ENCODE measurements at regions not wholly inside any gene's neighbourhood (a gene's known extent, or its start where the extent isn't known, plus 50 kb on each side); places are given as distances from the start of the nearest gene placed in this dataset.
"Not testable (repeated sequence)": the region's sequence is repeated elsewhere in the genome, so short reads cannot be mapped to it uniquely, and the experiment has no call there.

DNA sequence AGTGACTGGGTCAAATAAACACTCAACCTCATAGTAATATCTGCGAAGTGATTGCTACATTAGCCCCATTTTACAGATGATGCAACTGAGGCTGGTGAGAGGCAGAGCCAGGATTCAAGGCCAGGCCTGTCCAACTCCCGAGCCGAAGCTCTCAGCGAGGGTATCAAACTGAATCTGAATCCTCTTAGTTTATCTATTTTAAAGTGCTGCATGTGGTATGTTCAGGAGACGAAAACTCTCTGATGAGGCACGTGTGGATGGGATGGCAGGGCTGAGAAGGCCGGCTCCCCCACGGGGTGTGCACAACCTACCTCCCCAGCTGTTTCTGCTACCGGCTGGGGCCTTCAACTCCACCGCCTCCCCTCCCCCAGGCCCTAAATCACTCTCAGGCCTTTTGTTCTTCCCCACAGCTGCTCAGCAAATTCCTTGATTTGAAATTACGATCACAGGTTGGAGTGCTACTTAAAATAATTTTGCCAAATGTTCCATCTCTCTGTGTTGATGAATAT lies 171.8 kb downstream of the TOMM20 start:
- H3K4me1 Mint-ChIP-seq, result peaks cover 64% of the 10 kb centered on the region

DNA sequence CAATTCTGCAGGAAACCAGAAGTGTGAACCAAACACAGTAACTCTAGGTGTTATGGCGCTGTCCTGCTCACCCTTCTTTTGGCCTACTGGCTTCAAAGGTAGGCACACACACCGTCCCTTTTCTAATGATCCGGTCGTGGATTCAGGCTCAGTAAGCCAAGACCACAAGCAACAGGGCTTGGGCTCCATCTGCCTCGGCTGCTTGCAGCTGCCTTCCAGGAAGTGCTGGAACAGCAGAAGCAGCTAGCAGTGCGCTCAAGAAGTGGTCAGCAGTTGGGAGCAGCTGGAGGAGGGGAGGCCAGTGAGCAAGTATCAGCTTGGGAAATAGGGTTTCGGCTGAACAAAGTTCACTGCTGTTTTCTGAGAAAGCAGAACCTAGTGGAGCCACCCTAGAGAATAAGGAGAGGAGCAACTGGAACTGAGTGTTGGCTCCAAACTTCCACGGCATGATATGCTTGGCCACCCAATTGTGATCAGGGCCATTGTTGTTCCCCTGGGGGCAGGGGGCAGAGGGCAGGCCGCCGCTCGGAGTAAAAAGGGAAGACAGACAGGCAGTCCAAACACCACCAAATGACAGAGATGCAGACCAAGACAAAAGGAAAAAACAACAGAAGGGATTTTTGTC lies 173.4 kb downstream of the TOMM20 start:
- peak overlapping the region; percentile 81 for H3K27ac Mint-ChIP-seq
- DNase-seq (ENCODE audit: low spot score in 2 of 2) (no peak), ATAC-seq (peak; percentile 45)
- H3K4me3 Mint-ChIP-seq, result peak overlapping the region; percentile 52
- H3K4me1 Mint-ChIP-seq, result peaks cover 47% of the 10 kb centered on the region
- peaks cover 5% of the 10 kb centered on the region for H3K36me3 Mint-ChIP-seq
- H3K9me3 Mint-ChIP-seq, result no peaks in the 10 kb centered on the region

More for the DNA sequence above, 171.8 kb downstream of the TOMM20 start:
- H3K9me3 Mint-ChIP-seq, result no peaks in the 10 kb centered on the region
- peaks cover 5% of the 10 kb centered on the region for H3K36me3 Mint-ChIP-seq
- ATAC-seq (no peak), DNase-seq (ENCODE audit: low spot score in 2 of 2) (no peak)
- H3K4me3 Mint-ChIP-seq, result no peak overlapping the region
- H3K27ac Mint-ChIP-seq, result no peak overlapping the region

DNA sequence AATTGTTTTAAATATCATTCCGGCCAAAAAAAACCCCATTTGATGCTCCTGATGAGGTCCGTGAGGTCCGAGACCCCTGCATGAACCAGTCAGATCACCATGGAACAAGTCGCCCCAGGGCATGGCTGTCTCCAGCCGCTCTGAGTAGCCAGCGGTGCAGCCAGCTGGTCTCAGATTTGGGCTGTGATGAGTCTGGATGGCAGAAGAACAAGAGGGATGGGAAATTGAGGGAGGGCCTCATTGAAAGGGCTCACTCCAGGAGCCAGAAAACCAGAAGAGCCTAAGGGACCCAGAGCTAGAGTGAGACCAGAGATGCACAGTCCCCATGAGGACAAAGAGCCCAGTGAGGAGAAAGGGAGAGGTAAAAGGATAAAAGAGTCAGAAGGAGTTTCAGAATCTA lies 174.0 kb downstream of the TOMM20 start:
- Mint-ChIP-seq H3K36me3 (peaks cover 5% of the 10 kb centered on the region), H3K27ac (peak overlapping the region; percentile 81), H3K4me1 (peaks cover 41% of the 10 kb centered on the region), H3K4me3 (peak overlapping the region; percentile 52), H3K9me3 (no peaks in the 10 kb centered on the region)
- no peak for ATAC-seq
- no peak for DNase-seq (ENCODE audit: low spot score in 2 of 2)

DNA sequence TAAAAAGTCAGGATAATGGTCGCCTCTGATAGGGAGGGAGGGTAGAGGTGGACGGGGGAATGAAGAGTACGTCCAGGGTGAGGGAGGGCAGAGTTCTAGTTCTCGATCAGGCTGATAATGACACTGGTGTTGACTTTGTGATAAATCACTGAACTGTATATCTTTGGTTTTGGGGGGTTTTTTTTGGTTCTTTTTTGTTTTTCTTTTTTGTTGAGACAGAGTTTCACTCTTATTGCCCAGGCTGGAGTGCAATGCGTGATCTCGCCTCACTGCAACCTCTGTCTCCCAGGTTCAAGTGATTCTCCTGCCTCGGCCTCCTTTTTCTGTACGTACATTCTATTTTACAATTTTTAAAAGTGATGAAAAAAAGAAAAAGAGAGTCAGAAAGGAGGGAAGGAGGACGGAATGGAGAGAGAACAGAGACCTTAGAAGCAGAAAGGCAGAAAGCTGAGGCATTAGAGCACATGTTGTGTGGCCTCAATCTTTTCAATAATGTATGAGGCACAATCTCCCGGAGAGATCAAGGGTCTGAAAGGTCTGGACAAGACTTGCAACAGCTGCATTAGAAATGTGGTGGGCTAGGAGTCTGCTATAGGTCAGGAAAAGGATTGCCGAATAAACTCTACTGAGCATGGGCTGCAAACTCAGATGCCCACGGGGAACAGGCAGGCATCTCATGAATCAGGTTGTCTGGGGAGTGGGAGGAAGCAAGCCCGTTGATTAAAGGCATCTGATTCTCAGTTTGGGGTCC lies 174.8 kb downstream of the TOMM20 start:
- peaks cover 6% of the 10 kb centered on the region for H3K9me3 Mint-ChIP-seq
- no peak for DNase-seq (ENCODE audit: low spot score in 2 of 2)
- H3K27ac Mint-ChIP-seq, result no peak overlapping the region
- peaks cover 34% of the 10 kb centered on the region for H3K4me1 Mint-ChIP-seq
- no peak for ATAC-seq
- H3K36me3 Mint-ChIP-seq, result peaks cover under 1% of the 10 kb centered on the region
- H3K4me3 Mint-ChIP-seq, result no peak overlapping the region

DNA sequence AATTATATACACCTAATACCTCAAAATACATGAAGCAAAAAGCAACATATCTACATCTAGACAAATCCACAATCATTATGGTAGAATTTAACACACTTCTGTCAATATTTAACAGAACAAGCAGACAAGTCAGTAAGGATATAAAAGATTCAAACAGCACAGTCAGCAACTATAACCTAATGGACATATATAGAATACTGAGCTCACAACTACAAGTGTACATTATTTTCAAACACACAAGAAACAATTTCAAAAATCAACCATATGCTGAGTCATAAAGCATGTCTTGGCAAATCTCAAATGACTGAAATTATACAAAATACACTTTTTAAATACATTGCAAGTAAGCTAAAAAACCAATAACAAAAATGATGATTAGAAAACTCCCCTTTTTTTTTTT lies 178.0 kb downstream of the TOMM20 start:
- peaks cover 6% of the 10 kb centered on the region for H3K9me3 Mint-ChIP-seq
- peaks cover 24% of the 10 kb centered on the region for H3K4me1 Mint-ChIP-seq
- H3K4me3 Mint-ChIP-seq, result no peak overlapping the region
- no peaks in the 10 kb centered on the region for H3K36me3 Mint-ChIP-seq
- DNase-seq (ENCODE audit: low spot score in 2 of 2) (no peak), ATAC-seq (no peak)
- H3K27ac Mint-ChIP-seq, result no peak overlapping the region

DNA sequence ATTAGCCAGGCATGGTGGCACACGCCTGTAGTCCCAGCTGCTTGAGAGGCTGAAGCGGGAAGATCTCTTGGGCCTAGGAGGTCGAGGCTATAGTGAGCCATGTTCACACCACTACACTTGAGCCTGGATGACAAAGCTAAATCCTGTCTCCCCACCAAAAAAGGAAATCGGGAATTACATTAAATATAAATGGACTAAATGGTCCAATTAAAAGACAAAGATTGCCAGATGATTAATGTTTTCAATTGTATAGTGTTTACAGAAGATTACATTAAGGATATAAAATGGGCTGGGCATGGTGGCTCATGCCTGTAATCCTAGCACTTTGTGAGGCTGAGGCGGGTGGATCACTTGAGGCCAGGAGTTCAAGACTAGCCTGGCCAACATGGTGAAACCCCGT lies 179.1 kb downstream of the TOMM20 start:
- not testable (repeated sequence) for H3K36me3 Mint-ChIP-seq, ATAC-seq

DNA sequence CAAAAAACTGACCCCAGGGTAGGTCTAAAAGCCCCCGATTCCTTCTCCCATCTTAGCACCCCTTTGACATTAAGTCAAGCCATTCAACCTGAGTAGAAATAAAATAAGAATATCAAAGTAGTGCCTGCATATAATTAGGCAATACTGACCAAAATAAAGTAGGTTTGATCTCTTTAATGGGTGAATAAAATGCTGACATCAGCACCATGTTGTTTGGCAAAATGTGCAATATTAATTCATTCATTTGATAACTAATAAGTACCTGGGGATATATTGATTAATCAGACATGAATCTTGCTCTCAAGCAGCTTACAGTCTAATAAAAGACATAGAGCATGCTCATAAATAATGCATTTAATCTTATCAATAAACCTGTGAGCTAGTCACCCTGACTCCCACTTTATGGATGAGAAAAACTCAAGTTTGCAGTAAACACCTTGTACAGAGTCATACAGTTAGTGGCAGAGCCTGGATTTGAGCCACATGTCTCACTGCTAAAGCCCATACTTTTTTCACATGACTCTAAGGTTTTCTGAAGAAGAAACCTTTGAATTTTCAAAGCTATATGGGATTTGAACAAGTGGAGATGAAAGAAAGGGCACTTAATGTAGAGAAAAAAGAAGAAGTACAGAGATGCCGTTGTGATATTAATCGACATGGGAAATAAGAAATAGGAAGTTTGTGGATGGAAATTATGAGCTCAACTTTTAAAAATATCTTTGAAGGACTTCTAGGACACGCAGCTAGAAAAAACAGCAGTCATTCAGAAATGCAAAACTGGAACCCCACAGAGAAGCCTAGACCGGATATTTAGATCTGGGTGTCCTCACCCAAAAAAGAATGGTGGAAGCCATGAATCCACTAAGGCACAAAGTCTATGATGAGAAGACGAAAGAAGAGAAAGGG lies 183.9 kb downstream of the TOMM20 start:
- ATAC-seq, result no peak
- Mint-ChIP-seq H3K27ac (peak overlapping the region; percentile 44), H3K4me3 (no peak overlapping the region), H3K4me1 (peaks cover 10% of the 10 kb centered on the region), H3K36me3 (no peaks in the 10 kb centered on the region), H3K9me3 (peaks cover 10% of the 10 kb centered on the region)
- no peak for DNase-seq (ENCODE audit: low spot score in 2 of 2)

More for the DNA sequence above, 179.1 kb downstream of the TOMM20 start:
- H3K9me3 Mint-ChIP-seq; H3K4me3 Mint-ChIP-seq; H3K27ac Mint-ChIP-seq; DNase-seq (ENCODE audit: low spot score in 2 of 2): not testable (repeated sequence)
- H3K4me1 Mint-ChIP-seq, result peaks cover 24% of the 10 kb centered on the region

DNA sequence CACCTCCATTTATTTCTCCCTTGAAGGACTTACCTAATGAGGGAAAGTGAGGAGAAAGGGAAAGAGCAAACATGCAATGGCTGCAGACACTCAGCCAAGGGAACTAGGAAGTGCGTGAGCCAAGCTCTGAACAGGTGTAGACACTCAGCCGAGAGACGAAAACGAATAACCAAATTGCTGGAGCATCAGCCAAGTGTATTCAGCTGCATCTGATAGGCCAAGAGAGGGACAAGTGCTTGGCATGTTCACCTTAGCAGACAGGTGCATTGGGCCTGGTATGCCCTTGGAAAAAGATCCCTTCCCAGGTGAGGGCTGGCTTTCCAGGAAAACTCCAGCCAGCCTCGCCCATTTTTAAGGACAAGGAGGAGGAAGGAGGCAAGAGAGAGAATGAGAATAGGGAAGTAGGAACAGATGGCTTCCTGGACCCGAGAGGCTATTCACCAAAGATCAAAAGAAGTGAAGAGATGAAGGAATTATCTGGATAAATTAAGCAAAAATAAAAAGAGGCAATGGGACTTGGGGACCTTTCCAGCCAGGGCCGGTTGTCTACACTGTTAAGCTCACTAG lies 184.7 kb downstream of the TOMM20 start:
- H3K4me1 Mint-ChIP-seq, result peaks cover 10% of the 10 kb centered on the region
- H3K9me3 Mint-ChIP-seq, result peaks cover 4% of the 10 kb centered on the region
- ATAC-seq (no peak), DNase-seq (ENCODE audit: low spot score in 2 of 2) (no peak)
- no peak overlapping the region for H3K27ac Mint-ChIP-seq
- no peaks in the 10 kb centered on the region for H3K36me3 Mint-ChIP-seq
- no peak overlapping the region for H3K4me3 Mint-ChIP-seq

DNA sequence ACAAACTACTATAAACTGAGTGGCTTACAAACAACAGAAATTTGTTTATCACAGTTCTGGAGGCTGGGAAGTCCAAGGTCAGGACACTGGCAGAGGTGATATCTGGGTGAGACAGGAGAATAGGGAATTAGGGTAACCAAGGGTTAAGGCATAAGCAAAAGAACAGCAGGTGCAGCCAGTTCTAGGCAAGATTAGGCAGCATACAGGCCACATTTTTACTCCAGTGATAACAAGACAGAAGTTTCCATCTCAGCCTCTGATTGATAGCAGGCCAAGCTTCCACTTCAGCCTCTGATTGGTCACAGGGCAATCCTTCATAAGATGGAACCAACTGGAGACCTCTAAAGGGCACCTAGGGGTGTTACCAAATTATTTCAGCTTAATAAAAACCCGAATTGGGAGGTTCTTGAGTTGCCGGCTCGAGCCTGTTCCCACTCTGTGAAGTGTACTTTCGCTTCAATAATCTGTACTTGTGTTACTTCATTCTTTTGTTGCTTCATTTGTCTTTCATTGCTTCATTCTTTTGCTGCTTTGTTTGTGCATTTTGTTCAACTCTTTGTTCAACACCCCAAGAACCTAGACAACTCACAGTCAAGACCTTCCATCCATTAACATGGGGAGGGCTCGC lies 185.6 kb downstream of the TOMM20 start:
- Mint-ChIP-seq H3K27ac (no peak overlapping the region), H3K4me1 (peaks cover 10% of the 10 kb centered on the region), H3K36me3 (no peaks in the 10 kb centered on the region), H3K9me3 (peaks cover 4% of the 10 kb centered on the region), H3K4me3 (no peak overlapping the region)
- no peak for DNase-seq (ENCODE audit: low spot score in 2 of 2)
- no peak for ATAC-seq

DNA sequence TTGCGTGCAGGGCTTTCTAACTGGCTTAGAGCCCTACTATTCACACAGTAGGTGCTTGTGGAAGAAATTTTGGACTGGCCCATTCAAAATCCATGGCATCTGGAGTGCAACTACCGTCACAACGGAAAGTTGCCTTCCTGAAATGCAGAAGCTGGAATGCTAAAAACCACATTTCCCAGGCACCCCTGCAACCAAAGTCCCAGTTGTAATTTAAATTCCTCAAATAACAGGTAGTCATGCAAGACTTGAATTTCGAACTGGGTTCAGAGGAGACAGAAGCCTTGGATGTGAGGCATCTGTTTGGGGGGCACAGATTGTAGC lies 186.7 kb downstream of the TOMM20 start:
- Mint-ChIP-seq H3K36me3 (no peaks in the 10 kb centered on the region), H3K4me3 (no peak overlapping the region)

DNA sequence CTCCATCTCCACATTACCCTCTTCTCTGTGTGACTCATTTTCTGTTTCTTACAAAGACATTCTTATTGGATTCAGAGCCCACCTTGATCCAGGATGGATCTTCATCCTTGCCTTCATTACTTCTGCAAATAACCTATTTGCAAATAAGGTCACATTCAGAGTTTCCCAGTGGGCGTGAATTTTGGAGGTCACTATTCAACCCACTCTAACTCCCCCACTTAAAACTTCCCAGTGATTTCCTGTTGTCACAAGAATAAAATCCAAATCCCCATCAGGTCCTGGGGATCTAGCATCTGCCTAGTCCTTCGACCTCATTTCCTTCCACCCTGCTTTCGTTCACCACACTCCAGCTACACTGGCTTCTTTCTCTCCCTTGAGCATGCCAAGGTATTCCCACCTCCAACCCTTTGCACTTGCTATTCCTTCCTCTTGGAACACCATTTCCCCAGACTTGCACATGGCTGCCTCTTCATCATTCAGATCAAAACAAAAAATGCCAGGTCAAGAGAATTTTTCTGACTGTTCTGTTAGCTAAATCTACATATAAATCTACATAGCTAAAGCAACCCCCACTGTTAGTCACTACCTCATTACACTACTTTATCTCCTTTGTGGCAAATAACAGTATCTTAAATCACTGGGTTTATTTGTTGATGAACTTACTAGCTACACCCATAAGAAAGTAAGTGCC lies 187.2 kb downstream of the TOMM20 start:
- H3K4me3 Mint-ChIP-seq, result no peak overlapping the region
- H3K4me1 Mint-ChIP-seq, result peaks cover 24% of the 10 kb centered on the region
- H3K27ac Mint-ChIP-seq, result no peak overlapping the region
- DNase-seq (ENCODE audit: low spot score in 2 of 2) (no peak), ATAC-seq (peak; percentile 56)
- no peaks in the 10 kb centered on the region for H3K36me3 Mint-ChIP-seq
- H3K9me3 Mint-ChIP-seq, result peaks cover 4% of the 10 kb centered on the region

More for the DNA sequence above, 186.7 kb downstream of the TOMM20 start:
- peaks cover 19% of the 10 kb centered on the region for H3K4me1 Mint-ChIP-seq
- H3K9me3 Mint-ChIP-seq, result peaks cover 4% of the 10 kb centered on the region
- no peak overlapping the region for H3K27ac Mint-ChIP-seq
- ATAC-seq (no peak), DNase-seq (ENCODE audit: low spot score in 2 of 2) (no peak)

DNA sequence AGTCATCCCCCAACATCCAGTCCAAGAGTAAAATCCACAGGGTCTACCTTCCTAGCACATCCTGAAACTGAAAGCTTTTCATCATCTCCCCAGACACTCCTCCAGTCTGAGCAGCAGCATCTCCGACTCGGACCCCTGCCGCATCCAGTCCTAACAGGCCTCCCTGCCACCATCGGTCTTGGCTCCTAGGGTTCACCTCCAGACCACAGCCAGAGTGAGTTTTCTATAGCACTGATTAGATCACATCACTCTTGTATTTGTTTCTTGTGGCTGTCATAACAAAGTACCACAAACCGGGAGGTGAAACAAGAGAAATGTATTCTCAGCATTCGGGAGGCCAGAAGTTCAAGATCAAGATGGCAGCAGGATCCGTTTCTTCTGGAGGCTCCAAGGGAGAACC lies 187.8 kb downstream of the TOMM20 start:
- peaks cover 4% of the 10 kb centered on the region for H3K9me3 Mint-ChIP-seq
- DNase-seq (ENCODE audit: low spot score in 2 of 2) (no peak), ATAC-seq (peak; percentile 39)
- no peak overlapping the region for H3K27ac Mint-ChIP-seq
- peaks cover 24% of the 10 kb centered on the region for H3K4me1 Mint-ChIP-seq
- no peaks in the 10 kb centered on the region for H3K36me3 Mint-ChIP-seq
- H3K4me3 Mint-ChIP-seq, result no peak overlapping the region

DNA sequence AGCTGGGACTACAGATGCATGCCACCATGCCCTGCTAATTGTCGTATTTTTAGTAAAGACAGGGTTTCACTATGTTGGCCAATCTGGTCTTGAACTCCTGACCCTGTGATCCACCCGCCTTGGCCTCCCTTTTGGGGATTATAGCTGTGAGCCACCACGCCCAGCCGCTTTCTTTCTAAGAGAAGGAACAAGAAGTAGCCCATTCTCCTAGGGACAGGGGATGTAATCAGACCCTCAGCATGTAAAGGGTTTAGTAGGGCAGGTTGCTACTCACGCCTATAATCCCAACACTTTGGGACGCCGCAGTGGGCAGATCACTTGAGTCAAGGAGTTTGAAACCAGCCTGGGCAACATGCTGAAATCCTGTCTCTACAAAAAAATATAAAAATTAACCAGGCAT lies 189.7 kb downstream of the TOMM20 start:
- Mint-ChIP-seq H3K4me3 (no peak overlapping the region), H3K4me1 (peaks cover 13% of the 10 kb centered on the region), H3K27ac (no peak overlapping the region), H3K9me3 (no peaks in the 10 kb centered on the region), H3K36me3 (no peaks in the 10 kb centered on the region)
- ATAC-seq (no peak), DNase-seq (ENCODE audit: low spot score in 2 of 2) (no peak)

DNA sequence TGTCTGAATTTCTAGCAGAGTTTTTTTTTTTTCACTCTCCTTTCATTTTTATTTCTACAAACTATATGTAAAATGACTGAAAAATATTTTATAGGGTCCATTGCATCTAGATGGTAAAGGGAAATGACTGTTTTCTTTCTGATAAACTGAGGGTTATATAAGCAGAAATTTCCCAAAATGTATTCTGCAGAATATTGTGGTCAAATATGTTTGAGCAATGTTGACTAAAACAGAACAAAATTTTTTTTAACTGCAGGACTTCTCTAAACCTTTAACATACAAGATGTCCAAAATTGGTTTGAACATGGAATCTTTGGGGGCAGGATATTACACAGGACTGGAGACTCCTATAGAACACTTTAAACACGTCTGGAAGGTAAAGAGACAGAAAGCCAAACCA lies 190.5 kb downstream of the TOMM20 start:
- H3K4me3 Mint-ChIP-seq, result no peak overlapping the region
- no peak for ATAC-seq

More for the DNA sequence above, 190.5 kb downstream of the TOMM20 start:
- no peaks in the 10 kb centered on the region for H3K36me3 Mint-ChIP-seq
- no peak overlapping the region for H3K27ac Mint-ChIP-seq
- DNase-seq (ENCODE audit: low spot score in 2 of 2), result no peak
- H3K9me3 Mint-ChIP-seq, result no peaks in the 10 kb centered on the region
- H3K4me1 Mint-ChIP-seq, result peaks cover 20% of the 10 kb centered on the region

Data from stimulated activated effector memory CD8-positive, alpha-beta T cell treated with anti-CD3 and anti-CD28 coated beads, Interleukin-12 subunit alpha, Interleukin-12 subunit beta, amount 100 ng/mL, for 72 hours (primary cell).